T-helper 1 cell (primary cell): ENCODE measurements at regions not wholly inside any gene's neighbourhood (a gene's known extent, or its start where the extent isn't known, plus 50 kb on each side); places are given as distances from the start of the nearest gene placed in this dataset.
A peak's percentile ranks its signal among the peaks of the same experiment; 100 is the strongest.

ENCODE experiments used
- DNase-seq, 5 donors: peaks; one replicate each; pipeline ENCODE4 v3.0.0-alpha.2; 2012 to 2020

DNA sequence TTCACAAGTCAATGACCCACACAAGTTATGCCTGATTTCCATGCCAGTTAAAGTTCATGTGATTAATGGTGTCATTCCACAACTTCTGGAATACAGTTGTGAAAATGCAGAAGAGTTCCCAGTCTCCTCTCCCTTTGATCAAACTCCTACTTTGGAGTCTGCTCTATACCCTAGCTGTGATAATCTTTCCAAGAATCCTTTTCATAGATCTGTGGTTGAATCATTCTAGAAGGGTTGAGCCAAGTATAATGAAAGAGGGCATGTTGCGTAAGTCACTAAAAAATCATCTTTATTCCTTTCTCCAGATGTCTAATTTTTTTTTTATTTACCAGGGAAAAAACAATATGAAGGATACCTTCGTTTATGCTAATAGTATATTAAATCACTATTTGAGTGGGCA, 89.7 kb upstream of the CARD18 start:
- no peak for DNase-seq

GRCh38 chr11:105227363-105227762, 87.8 kb upstream of the CARD18 start:
- no peak for DNase-seq

DNA sequence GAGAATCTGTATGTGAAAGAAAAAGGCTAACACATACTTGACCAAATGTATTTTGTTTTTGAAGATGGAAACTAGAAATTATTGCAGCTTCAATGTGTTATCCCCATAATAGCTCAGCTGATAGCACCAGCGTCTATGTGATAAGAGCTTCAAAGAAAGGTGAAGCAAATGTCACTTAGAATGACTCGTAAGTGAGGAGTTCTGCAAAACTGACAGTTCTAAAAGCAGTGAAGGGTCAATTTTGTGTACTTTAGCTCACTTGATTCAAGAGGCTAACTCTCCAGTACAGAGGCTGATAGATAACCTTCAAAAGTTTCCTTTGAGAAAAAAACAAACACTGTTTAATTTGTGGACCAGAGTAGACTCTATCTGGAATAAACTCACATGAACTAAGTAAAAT, 87.2 kb upstream of the CARD18 start:
- DNase-seq = no peak

DNA sequence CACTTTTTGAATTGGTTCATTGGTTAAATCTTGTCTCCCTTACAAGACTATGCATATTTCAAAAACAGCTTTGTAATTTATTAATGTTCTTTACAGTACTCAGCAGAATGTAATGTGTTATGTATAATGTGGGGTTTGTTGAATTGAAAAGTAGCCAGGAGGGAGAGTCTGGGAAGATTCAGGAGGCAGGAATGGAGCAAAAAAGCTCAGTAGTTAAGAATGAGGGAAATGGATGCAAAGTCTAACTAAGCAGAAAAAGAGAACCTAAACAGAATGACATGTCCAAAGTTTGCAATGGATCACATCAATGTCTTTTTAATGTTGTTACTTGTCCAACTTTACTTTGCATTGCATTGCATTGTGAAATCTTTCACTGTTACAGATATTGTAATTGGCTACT, 86.5 kb upstream of the CARD18 start:
- DNase-seq = no peak

DNA sequence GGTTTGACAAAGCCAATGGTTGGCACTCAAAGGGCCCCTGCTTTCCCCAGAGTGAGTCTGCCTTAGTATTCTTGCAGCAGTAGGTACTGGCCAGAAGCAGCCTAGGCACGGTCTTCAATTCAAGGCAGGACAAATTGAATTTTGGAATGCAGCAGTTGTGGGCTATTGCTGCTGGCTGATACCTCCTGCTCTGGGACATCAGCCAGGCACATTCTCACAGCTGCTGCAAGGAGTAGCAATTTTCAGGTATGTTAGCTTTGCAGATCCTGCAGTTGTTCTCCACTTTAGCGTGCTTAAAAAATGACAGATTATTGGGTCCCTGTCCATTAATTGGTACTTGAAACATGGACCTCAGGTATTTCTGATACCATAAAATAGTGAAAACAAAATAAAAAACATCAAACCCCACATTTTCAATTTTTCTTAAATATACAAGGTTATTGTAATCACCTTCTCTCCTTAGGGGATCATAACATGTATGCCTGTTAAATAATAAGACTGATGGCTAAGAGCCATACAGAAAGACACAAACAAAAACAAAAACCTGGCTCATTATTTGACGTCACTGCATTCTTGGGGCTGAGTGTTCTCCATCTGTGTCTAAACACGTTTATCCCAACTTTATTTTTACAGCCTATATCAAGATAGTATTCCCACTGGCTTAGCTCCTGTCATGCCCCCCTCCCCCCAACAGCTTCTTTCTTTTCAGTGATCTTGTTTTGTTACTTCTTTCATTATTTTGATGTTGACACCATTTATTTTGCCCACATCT, 85.1 kb upstream of the CARD18 start:
- DNase-seq = no peak

- no peak for DNase-seq
Observed at GRCh38 chr11:105220121-105220520, 80.6 kb upstream of the CARD18 start.

DNA sequence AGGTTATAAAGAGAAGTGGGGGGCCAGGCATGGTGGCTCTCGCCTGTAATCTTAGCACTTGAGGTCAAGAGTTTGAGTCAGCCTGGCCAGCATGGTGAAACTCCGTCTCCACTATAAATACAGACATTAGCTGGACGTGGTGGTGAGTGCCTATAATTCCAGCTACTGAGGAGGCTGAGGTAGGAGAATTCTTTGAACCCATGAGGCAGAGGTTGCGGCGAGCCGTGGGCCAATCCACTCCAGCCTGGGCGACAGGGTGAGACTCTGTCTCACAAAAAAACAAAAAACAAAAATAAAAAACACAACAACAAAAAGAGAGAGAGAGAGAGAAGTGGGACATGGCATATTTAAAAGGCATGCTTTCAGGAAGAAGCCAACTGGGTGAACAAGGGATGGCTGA, 80.1 kb upstream of the CARD18 start:
- DNase-seq = no peak

- no peak for DNase-seq
Observed at GRCh38 chr11:105219269-105219668, 79.7 kb upstream of the CARD18 start.

GRCh38 chr11:105215528-105215927, 76.0 kb upstream of the CARD18 start:
- DNase-seq = no peak

DNA sequence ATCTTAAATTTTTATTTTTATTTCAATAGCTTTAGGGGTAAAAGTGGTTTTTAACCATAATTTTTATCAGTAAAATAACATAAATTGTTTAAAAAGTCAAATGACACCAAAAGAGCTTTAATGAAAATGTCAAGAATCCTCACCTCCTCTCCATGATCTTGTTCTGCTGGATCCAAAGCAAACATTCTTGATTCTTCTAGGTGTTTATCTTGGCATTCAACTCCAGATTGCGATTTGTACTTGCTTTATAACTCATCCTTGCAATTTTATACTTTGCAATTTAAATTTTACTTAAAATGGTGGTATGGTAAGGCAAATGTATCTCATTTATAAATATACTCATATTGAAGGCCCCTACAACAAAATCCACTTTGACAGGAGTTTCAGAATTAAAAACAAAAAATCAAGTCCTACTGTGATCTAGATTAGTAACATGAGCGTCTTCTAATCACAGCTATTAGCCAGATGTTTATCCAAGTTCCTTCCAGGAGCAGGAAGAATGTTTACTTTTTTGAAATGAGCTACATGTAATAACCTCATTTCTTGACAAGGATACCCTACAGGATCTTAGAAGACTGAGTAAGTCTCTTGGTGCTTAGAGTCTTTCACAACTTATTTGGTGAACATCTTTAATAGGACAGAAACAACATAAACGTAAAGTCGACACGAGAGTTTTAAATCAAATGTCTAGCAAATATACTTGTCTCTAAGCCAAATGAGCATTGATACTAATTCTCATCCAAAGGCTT, 72.4 kb upstream of the CARD18 start:
- DNase-seq = no peak

GRCh38 chr11:105208019-105208418, 68.5 kb upstream of the CARD18 start:
- DNase-seq = no peak

DNA sequence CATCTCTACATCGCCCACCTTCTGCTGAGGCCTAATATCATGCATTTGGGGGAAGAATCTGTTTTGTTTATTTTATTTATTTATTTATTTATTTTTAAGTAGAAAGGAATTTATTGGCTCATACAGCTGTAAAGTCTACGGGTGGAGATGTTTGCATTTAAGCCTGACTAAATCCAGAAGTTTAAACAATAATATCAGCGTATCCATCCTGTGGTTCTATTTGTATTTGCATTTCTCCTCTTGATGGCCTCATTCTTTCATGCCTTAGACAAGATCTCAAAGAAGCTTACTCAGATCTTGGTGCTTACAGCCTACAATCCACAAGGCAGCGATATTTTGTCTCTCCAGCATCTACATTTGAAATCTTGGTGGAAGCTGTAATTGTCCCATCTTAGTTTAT, 67.1 kb upstream of the CARD18 start:
- DNase-seq = no peak

GRCh38 chr11:105204636-105205035, 65.1 kb upstream of the CARD18 start:
- no peak for DNase-seq

DNA sequence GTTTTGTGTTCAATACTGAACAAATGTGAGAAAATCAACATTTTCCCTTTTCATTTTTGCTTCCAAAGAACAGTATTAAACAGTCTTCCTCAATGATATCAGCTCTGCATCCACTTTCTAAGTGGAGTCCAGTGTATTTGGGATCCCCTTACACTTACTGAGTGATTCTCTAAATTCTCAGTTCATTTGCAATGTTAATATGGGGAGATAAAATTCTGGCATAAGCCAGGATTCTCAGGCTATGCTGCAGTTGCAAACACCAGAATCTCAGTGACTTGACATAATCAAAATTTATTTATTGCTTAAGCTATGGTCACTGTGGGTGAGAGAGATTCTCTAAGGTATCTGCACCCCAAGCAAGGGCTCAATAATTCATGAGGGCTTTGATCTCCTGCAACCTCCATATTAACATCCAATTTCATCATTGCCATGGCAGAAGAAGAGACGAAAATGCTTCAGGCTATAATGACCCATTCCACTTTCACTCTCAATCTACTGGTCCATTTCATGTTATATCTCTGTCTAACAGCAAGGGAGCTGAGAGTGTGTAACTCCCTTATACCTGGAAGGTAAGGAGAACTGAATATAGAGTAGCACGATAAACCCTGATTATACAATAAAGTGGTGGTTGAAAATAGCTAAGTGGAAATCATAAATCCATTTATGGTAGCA, 64.1 kb upstream of the CARD18 start:
- no peak for DNase-seq

- DNase-seq = peak in 1 of 5 donors; percentile 67
Observed at GRCh38 chr11:105202844-105203548, 63.4 kb upstream of the CARD18 start.

GRCh38 chr11:105202422-105202821, 62.9 kb upstream of the CARD18 start:
- DNase-seq = peak in 1 of 5 donors; percentile 8

DNA sequence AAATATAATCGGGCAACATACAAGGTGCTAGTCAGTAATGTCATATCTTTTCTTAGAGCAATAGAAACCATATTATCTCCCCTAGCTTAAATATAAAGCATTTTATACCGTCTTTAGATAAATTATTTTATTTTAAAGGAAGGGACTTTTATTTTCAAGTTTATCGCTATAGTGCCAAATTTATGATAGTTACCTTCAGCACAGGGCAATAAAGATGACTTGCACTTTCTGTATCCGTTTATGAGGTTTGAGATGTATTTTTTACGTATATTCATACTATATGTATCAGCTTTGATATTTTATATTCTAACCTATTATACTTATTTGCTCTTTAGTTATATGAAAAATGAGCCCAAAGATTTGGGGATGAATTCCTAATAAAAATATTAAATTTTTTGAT, 61.6 kb upstream of the CARD18 start:
- no peak for DNase-seq

GRCh38 chr11:105197071-105197815, 57.7 kb upstream of the CARD18 start:
- no peak for DNase-seq

DNA sequence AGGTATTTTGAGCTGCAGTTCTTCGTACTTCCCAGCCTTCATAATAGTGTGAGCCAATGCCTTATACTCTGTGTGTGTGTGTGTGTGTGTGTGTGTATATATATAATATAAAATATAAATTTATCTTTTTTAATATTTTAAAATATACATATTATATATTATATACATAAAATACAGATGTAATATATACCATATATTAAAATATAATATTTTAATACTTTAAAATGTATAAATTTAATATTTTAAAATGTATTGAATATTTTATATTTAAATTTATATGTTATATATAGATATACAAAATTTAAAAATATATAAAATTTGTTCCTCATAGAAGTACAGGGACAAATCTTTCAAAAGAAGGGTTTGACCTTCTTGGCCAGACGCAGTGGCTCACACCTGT, 53.7 kb upstream of the CARD18 start:
- no peak for DNase-seq

GRCh38 chr11:105192115-105192514, 52.5 kb upstream of the CARD18 start:
- DNase-seq = no peak

GRCh38 chr11:105189581-105189980, 50.0 kb upstream of the CARD18 start:
- no peak for DNase-seq
